A673 (cell line): ENCODE measurements at regions not wholly inside any gene's neighbourhood (a gene's known extent, or its start where the extent isn't known, plus 50 kb on each side); places are given as distances from the start of the nearest gene placed in this dataset.

Source experiments
- CTCF ChIP-seq: fragments of 300-800, 200-600 bp; sonication (generic); conservative IDR thresholded peaks from 2 replicates; pipeline ENCODE4 v1.5.1; 2017; ENCODE audit warnings: low read depth, mild to moderate bottlenecking, antibody characterized with exemption, low read length, moderate library complexity, mixed read lengths
- EZH2 ChIP-seq: fragments of 200-600 bp; sonication (generic); IDR thresholded peaks from 2 replicates; pipeline ENCODE4 v1.6.1; 2017; ENCODE audit warnings: borderline replicate concordance, low read depth, mild to moderate bottlenecking, mixed read lengths, antibody characterized with exemption, low read length; ENCODE audit not compliant: poor library complexity, severe bottlenecking

- no peak for TF ChIP-seq CTCF
- no peak for TF ChIP-seq EZH2
These were observed 95.8 kb upstream of the MYCBP2 start for GRCh38 chr13:77422724-77423123.
